ENCODE measurements at regions not wholly inside any gene's neighbourhood (a gene's known extent, or its start where the extent isn't known, plus 50 kb on each side); places are given as distances from the start of the nearest gene placed in this dataset.

- no peak for TF ChIP-seq ZNF331 (CRISPR knock-in tag; IDR thresholded peaks at IDR 0.05; ENCODE audit: low read depth)
- no peak for TF ChIP-seq STAT1 (IDR thresholded peaks at IDR 0.05; ENCODE audit: unreplicated experiment)
- no peak for TF ChIP-seq NANOG (IDR thresholded peaks at IDR 0.05; ENCODE audit: borderline replicate concordance)
- no peak for TF ChIP-seq EZH2phosphoT487 (IDR thresholded peaks at IDR 0.05; ENCODE audit: unreplicated experiment)
- TF ChIP-seq CTCF (conservative IDR thresholded peaks at IDR 0.05; ENCODE audit: low read depth in 2 of 2), result no peak
- TF ChIP-seq, protein P1, sequence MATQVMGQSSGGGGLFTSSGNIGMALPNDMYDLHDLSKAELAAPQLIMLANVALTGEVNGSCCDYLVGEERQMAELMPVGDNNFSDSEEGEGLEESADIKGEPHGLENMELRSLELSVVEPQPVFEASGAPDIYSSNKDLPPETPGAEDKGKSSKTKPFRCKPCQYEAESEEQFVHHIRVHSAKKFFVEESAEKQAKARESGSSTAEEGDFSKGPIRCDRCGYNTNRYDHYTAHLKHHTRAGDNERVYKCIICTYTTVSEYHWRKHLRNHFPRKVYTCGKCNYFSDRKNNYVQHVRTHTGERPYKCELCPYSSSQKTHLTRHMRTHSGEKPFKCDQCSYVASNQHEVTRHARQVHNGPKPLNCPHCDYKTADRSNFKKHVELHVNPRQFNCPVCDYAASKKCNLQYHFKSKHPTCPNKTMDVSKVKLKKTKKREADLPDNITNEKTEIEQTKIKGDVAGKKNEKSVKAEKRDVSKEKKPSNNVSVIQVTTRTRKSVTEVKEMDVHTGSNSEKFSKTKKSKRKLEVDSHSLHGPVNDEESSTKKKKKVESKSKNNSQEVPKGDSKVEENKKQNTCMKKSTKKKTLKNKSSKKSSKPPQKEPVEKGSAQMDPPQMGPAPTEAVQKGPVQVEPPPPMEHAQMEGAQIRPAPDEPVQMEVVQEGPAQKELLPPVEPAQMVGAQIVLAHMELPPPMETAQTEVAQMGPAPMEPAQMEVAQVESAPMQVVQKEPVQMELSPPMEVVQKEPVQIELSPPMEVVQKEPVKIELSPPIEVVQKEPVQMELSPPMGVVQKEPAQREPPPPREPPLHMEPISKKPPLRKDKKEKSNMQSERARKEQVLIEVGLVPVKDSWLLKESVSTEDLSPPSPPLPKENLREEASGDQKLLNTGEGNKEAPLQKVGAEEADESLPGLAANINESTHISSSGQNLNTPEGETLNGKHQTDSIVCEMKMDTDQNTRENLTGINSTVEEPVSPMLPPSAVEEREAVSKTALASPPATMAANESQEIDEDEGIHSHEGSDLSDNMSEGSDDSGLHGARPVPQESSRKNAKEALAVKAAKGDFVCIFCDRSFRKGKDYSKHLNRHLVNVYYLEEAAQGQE (IDR thresholded peaks at IDR 0.05; ENCODE audit: unreplicated experiment), result no peak
- no peak for TF ChIP-seq POLR2AphosphoS5 (IDR thresholded peaks at IDR 0.05; ENCODE audit: low read depth)
- TF ChIP-seq CREB1 (CRISPR knock-in tag; IDR thresholded peaks at IDR 0.05; ENCODE audit: low read depth), result no peak
- TF ChIP-seq JUNB (IDR thresholded peaks at IDR 0.05; ENCODE audit: unreplicated experiment), result no peak
- TF ChIP-seq ZNF462 (CRISPR knock-in tag; IDR thresholded peaks at IDR 0.05), result no peak; the same call in 1 of the 2 replicates
- TF ChIP-seq EZH2 (IDR thresholded peaks at IDR 0.05; ENCODE audit: low read depth, unreplicated experiment), result no peak
- no peak for TF ChIP-seq ETS1 (IDR thresholded peaks at IDR 0.05)
- no peak for TF ChIP-seq ZNF114 (CRISPR knock-in tag; IDR thresholded peaks at IDR 0.05)
- peaks cover 12% of the 10 kb centered on the region; the same call in 1 of the 2 replicates for H3K9me2 ChIP-seq (ENCODE audit: insufficient read depth)
- no peak overlapping the region for H3K27ac ChIP-seq (ENCODE audit: low read depth)
- H3K4me1 ChIP-seq (ENCODE audit: insufficient read depth), result peaks cover 34% of the 10 kb centered on the region
- Mint-ChIP-seq H3K27ac (0 out of 2 replicates have a peak overlapping the region, but pooled peaks have one; percentile 9), H3K9me3 (peaks cover 24% of the 10 kb centered on the region), H3K36me3 (ENCODE audit: low read depth) (peaks cover 17% of the 10 kb centered on the region), H3K4me3 (peak overlapping the region; percentile 33), H3K4me1 (peaks cover 43% of the 10 kb centered on the region), H3K27me3 (ENCODE audit: insufficient read depth, low read depth, poor library complexity) (peaks cover 20% of the 10 kb centered on the region)
- no peaks in the 10 kb centered on the region for H3F3A ChIP-seq (replicated peaks; ENCODE audit: low read depth)
- no peaks in the 10 kb centered on the region for H4K20me1 ChIP-seq (replicated peaks; ENCODE audit: insufficient read depth)
- H3K79me2 ChIP-seq (replicated peaks; ENCODE audit: insufficient read depth), result no peaks in the 10 kb centered on the region
- peak overlapping the region; percentile 66; the same call in 1 of the 2 replicates for H2AFZ ChIP-seq
- ATAC-seq (peak; percentile 72), DNase-seq (ENCODE audit: low spot score) (no peak)
- H3K4me3 ChIP-seq, result peak overlapping the region; percentile 25; the same call in 1 of the 2 replicates
- H3K4me2 ChIP-seq, result peak overlapping the region; percentile 56
- peaks cover 4% of the 10 kb centered on the region; the same call in 1 of the 2 replicates for H3K27me3 ChIP-seq (ENCODE audit: insufficient read depth)
- H3K36me3 ChIP-seq (ENCODE audit: insufficient read depth), result no peaks in the 10 kb centered on the region
Observed at GRCh38 chr1:38141483-38141882, 94.9 kb upstream of the POU3F1 start.

All from GM23338 (cell line).